VCaP (cell line): ENCODE measurements at regions not wholly inside any gene's neighbourhood (a gene's known extent, or its start where the extent isn't known, plus 50 kb on each side); places are given as distances from the start of the nearest gene placed in this dataset.

Experiments
- H3K27ac ChIP-seq: fragments of 450-650 bp; 2 replicates; pipeline ENCODE4 v1.5.1; 2017
- CTCF ChIP-seq: fragments of 450-650 bp; conservative IDR thresholded peaks from 2 replicates; pipeline ENCODE4 v1.5.1; 2017; ENCODE audit warnings: mild to moderate bottlenecking, moderate library complexity

- H3K27ac ChIP-seq, result no peak overlapping the region
- TF ChIP-seq CTCF, result no peak
These were observed 566.8 kb upstream of the KIRREL3 start for GRCh38 chr11:127567237-127567932.

- TF ChIP-seq CTCF, result no peak
- no peak overlapping the region for H3K27ac ChIP-seq
These were observed 564.2 kb upstream of the KIRREL3 start for GRCh38 chr11:127564810-127565209.

DNA sequence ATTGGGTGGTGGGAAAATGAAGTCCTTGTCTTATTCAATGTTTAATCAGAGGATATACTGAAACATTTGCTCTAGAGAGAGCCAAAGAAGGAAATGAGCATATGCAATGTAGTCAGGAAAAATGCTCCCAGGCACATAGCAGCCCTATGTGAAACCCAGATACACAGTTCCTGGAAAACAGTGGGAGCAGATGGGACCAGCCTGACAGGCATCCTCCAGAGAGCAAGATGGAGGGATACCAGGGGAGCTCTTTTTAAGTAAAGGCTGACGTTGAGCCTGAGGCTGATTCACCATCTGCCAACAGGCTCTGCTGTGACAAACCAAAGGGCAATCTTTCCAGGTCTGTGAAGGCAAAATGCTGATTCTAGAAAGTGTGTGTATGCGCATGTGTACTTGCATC lies 559.4 kb upstream of the KIRREL3 start:
- no peak for TF ChIP-seq CTCF
- H3K27ac ChIP-seq, result no peak overlapping the region

GRCh38 chr11:127552446-127552845 lies 551.9 kb upstream of the KIRREL3 start:
- TF ChIP-seq CTCF, result no peak
- H3K27ac ChIP-seq, result no peak overlapping the region

- H3K27ac ChIP-seq, result no peak overlapping the region
- TF ChIP-seq CTCF, result no peak
These were observed 530.6 kb upstream of the KIRREL3 start for GRCh38 chr11:127531167-127531566.

DNA sequence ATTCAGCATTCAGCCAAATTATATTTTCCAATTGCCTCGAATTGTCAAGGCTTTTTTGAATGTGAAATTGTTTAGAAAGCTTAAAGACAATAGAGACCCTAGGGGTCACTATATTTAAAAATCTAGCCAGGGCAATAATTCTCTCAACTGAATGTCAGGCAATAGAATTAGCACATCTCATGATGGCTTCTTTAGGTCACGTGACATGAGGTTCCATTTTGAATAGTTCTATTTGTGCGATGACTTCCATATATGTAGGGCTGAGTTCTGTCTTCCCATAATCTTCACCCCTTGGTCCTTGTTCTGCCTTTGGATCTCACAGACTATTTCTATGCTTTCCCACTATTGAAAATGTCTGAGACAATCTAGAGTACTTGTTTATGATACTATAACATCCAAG lies 527.7 kb upstream of the KIRREL3 start:
- H3K27ac ChIP-seq, result no peak overlapping the region
- TF ChIP-seq CTCF, result no peak

- TF ChIP-seq CTCF, result no peak
- no peak overlapping the region for H3K27ac ChIP-seq
These were observed 524.0 kb upstream of the KIRREL3 start for GRCh38 chr11:127524618-127525017.
